Thoracic aorta (tissue), 2 donors: ENCODE measurements at regions not wholly inside any gene's neighbourhood (a gene's known extent, or its start where the extent isn't known, plus 50 kb on each side); places are given as distances from the start of the nearest gene placed in this dataset.
"Not testable (repeated sequence)": the region's sequence is repeated elsewhere in the genome, so short reads cannot be mapped to it uniquely, and the experiment has no call there.

Experiments used
- ATAC-seq: fragments of 150-250 bp; one replicate; pipeline ENCODE4 v1.8.0; 2017; ENCODE audit warnings: low read depth; ENCODE audit not compliant: insufficient number of reproducible peaks, low FRiP score
- DNase-seq: peaks from one replicate; pipeline ENCODE4 v3.0.0-alpha.2; 2020; ENCODE audit warnings: low spot score
- H3K27ac ChIP-seq, 2 donors: fragments of 200-600 bp; sonication (generic); 1 replicate in 1 of 2; 2 replicates in 1 of 2; pipeline ENCODE4 v1.5.1; 2016; ENCODE audit warnings: mild to moderate bottlenecking in 2 of 2, moderate library complexity in 2 of 2
- H3K27me3 ChIP-seq: fragments of 200-600 bp; sonication (generic); replicated peaks from 2 replicates; pipeline ENCODE4 v1.6.0; 2016; ENCODE audit warnings: mild to moderate bottlenecking; ENCODE audit not compliant: insufficient read depth
- H3K36me3 ChIP-seq: fragments of 200-600 bp; sonication (generic); one replicate; pipeline ENCODE4 v1.5.1; 2016
- H3K4me1 ChIP-seq, 2 donors: fragments of 200-600 bp; sonication (generic); 1 replicate in 1 of 2; 2 replicates in 1 of 2; pipeline versions ENCODE4 v1.5.1 to v1.6.0; 2016; ENCODE audit warnings: low read depth in 2 of 2, mild to moderate bottlenecking in 1 of 2; ENCODE audit not compliant: control insufficient read depth in 1 of 2
- H3K4me3 ChIP-seq: fragments of 200-600 bp; sonication (generic); 2 replicates; pipeline ENCODE4 v1.5.1; 2016; ENCODE audit warnings: mild to moderate bottlenecking
- H3K9me3 ChIP-seq: fragments of 200-600 bp; sonication (generic); 2 replicates; pipeline ENCODE4 v1.5.1; 2016
- CTCF ChIP-seq: fragments of 200-600 bp; sonication (generic); IDR thresholded peaks from one replicate; pipeline ENCODE4 v1.5.1; 2019; ENCODE audit warnings: antibody characterized with exemption

DNA sequence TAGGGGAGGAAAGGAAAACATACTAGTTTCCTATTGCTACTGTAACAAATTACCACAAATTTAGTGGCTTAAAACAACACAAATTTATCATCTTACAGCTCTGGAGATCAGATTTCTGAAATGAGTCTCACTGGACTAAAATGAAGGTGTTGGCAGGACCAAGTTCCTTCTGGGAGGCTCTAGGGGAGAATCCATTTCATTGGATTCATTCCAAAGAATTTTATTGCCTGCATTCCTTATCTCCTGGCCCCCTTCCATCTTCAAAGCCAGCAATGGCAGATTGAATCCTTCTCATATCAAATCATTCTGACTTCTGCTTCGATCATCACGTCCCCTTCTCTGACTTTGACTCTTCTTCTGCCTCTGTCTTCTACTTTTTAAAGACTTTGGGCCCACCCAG, 250.9 kb downstream of the IRS1 start:
- no peaks in the 10 kb centered on the region for H3K36me3 ChIP-seq
- H3K27ac ChIP-seq = no peak overlapping the region
- DNase-seq (no peak), ATAC-seq (no peak)
- no peaks in the 10 kb centered on the region for H3K4me1 ChIP-seq
- no peaks in the 10 kb centered on the region for H3K9me3 ChIP-seq
- no peaks in the 10 kb centered on the region for H3K27me3 ChIP-seq
- TF ChIP-seq CTCF = no peak
- H3K4me3 ChIP-seq = no peak overlapping the region

- Histone ChIP-seq H3K27ac (no peak overlapping the region), H3K4me3 (no peak overlapping the region), H3K9me3 (no peaks in the 10 kb centered on the region), H3K4me1 (no peaks in the 10 kb centered on the region), H3K36me3 (no peaks in the 10 kb centered on the region), H3K27me3 (no peaks in the 10 kb centered on the region)
- no peak for DNase-seq
- TF ChIP-seq CTCF = no peak
- ATAC-seq = no peak
Measured at GRCh38 chr2:226544596-226545210, 254.9 kb downstream of the IRS1 start.

DNA sequence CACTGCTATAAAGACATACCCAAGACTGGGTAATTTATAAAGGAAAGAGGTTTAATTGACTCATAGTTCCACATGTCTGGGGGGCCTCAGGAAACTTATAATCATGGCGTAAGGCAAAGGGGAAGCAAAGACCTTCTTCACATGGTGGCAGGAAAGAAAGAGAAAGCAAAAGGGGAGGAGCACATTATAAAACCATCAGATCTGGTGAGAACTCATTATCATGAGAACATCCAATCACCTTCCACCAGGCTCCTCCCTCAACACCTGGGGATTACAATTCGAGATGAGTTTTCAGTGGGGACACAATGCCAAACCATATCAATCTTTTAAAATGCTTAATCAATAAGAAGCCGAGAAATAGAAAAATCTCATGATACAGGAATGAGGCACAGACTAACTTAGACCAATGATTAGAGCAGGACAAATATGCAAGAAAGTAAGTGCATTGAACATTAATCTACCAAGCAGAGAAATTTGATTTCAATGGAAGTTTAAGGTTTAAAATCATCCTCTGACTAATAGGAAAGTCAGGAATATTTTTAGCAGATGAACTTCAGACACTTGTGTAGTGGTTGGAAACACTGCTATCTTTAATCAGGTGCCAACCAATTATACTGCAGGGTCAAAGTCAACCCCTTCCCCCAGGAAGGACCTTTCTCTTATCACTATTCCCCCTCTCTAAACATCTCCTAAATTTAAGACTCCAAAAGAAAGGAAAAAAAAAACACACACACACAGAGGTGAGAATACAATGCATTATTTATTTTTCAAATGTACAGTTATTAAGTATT, 259.2 kb downstream of the IRS1 start:
- H3K4me3 ChIP-seq = no peak overlapping the region
- no peak for ATAC-seq

DNA sequence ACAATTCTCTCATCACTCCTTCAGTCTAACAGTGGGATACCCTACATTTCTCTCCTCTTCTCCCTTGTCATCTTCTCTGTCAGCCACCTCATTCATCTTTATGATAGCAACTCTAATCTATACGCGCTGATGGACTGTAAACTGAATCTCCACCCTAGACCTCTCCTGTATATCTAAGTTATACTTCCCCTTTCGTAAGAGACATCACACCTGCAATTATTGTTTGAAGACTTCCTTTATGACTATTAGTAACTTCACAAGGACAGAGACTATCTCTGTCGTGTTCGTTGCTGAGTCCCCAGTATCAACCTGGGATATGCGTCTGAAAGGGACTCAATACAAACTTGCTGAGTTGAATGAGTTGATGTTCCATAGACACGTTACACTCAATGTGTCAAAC, 263.2 kb downstream of the IRS1 start:
- Histone ChIP-seq H3K27ac (no peak overlapping the region), H3K4me3 (no peak overlapping the region), H3K27me3 (no peaks in the 10 kb centered on the region), H3K4me1 (no peaks in the 10 kb centered on the region), H3K36me3 (no peaks in the 10 kb centered on the region), H3K9me3 (no peaks in the 10 kb centered on the region)
- ATAC-seq (no peak), DNase-seq (no peak)
- TF ChIP-seq CTCF = no peak

More for the DNA sequence above, 259.2 kb downstream of the IRS1 start:
- H3K36me3 ChIP-seq = no peaks in the 10 kb centered on the region
- no peaks in the 10 kb centered on the region for H3K4me1 ChIP-seq
- H3K9me3 ChIP-seq = no peaks in the 10 kb centered on the region
- H3K27ac ChIP-seq = no peak overlapping the region
- no peaks in the 10 kb centered on the region for H3K27me3 ChIP-seq
- DNase-seq = no peak
- TF ChIP-seq CTCF = no peak

DNA sequence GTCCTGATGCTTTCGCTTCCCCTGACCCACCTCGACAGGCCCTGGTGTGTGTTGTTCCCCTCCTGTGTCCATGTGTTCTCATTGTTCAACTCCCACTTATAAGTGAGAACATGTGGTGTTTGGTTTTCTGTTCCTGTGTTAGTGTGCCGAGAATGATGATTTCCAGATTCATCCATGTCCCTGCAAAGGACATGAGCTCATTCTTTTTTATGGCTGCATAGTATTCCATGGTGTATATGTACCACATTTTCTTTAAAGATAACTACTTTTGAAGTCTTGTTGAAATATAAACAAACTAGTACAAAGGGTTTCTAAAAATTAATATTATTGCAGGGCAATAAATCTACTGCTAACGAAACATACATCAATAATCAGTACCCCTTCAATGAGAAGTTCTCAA, 266.6 kb downstream of the IRS1 start:
- ATAC-seq, H3K36me3 ChIP-seq, H3K4me1 ChIP-seq, H3K4me3 ChIP-seq, H3K27me3 ChIP-seq, DNase-seq, H3K27ac ChIP-seq, H3K9me3 ChIP-seq: not testable (repeated sequence)
